ENCODE measurements at regions not wholly inside any gene's neighbourhood (a gene's known extent, or its start where the extent isn't known, plus 50 kb on each side); places are given as distances from the start of the nearest gene placed in this dataset.
"Not testable (repeated sequence)": the region's sequence is repeated elsewhere in the genome, so short reads cannot be mapped to it uniquely, and the experiment has no call there.

GRCh38 chr5:9841516-9842170 is 211.5 kb upstream of the TAS2R1 start:
- no peak for DNase-seq

- DNase-seq, result peak; percentile 13
These were observed 208.8 kb upstream of the TAS2R1 start for GRCh38 chr5:9838916-9839315.

DNA sequence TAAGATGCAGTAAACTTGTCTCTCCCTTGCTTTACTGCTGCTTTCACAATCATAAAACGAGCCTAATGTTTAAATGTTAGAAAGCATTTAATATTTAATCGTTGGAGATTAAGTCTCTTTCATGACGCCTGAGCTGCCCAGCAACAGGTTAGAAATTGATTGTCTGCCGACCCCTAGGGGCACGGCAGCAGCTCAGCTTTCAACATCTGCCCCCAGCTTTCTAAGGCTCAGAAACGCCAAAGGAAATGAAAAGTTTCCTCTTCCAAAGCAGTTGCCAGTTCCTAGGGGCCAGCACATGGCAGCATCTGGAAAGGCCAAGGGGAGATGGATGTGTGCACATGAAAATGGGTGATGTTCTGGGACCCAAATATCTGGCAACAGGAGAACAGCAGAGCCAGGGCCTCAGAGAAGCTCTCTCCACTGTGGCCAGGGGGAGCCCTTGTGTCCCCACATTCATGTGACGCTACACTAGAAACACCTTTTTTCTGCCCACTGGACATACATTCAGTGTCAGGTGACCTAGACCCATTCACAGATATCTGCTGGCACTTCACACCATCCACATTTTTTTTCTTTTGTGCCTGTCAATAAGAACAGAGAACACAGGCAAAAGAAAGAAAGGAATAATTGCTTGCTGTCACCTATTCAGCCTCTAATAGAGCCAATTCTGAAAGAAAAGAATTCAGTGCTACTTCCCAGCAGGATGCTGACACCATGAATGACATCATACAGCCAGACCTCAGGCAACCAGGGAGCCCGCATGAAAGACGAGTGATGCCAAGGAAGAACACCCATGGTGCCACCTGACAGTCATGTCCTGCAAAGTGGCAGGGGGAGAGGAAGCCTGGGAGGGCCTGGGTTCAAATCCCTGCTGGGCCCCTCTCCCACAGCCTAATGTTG is 205.0 kb upstream of the TAS2R1 start:
- DNase-seq, result peak; percentile 18

- DNase-seq, result no peak
These were observed 203.7 kb upstream of the TAS2R1 start for GRCh38 chr5:9833871-9834270.

GRCh38 chr5:9832921-9833320 is 202.8 kb upstream of the TAS2R1 start:
- no peak for DNase-seq

DNA sequence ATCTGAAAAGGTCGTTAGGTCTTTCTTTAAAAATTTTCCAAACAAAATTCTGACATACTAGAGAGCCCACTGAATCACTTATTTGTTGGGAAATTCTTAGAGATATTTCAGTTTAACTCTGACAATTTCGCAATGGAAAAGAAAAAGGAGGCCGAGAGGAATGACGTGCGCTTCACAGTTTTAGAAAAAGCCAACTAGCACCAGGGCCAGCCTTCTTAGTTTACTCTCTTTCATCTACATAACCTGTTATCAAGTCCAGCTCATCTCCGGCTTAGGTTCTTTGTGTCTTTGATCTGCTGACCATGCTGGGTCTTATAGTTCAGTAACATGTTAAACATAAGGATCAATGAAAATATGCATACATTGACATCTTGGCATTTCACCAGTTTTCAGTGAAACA is 201.7 kb upstream of the TAS2R1 start:
- no peak for DNase-seq

DNA sequence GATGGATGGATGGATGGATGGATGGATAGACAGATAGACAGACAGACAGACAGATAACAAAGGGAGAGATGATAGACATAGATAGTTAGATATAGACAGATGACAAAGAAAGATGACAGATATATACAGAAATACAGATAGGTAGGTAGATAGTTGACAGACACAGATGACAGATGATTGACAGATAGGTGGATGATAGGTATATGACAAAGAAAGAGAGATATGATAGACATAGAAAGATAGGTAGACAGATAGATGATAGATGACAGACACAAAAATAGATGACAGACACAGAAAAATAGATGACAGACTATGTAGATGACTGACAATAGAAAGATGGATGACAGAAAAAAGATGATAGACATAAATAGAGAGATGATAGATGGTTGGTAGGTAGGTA is 200.0 kb upstream of the TAS2R1 start:
- DNase-seq, result no peak

GRCh38 chr5:9829621-9830020 is 199.5 kb upstream of the TAS2R1 start:
- DNase-seq, result no peak

GRCh38 chr5:9820691-9821449 is 190.7 kb upstream of the TAS2R1 start:
- no peak for DNase-seq

DNA sequence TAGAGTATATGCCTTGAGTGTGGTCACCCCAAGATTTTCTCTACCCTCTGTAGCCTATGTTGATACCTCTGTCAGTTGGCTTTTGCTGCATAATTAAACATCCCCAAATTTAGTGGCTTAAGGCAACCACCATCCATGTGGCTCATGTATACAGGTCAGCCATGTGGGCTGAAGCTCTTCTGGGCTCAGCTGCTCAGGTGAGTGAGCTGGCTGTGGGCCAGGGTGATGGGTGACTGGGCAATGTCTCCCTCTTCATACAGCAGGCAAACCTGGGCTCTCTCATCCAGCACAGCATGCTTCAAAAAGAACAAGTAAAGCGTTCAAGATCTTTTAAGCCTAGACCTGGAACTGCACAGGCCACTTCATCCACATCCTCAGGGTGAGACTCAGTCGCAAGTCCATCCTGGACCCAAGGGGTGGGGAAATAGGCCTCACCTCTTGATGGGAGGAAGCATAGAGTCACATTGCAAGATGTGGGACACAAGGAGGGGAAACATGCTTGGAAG is 188.2 kb upstream of the TAS2R1 start:
- DNase-seq, result peak; percentile 15

DNA sequence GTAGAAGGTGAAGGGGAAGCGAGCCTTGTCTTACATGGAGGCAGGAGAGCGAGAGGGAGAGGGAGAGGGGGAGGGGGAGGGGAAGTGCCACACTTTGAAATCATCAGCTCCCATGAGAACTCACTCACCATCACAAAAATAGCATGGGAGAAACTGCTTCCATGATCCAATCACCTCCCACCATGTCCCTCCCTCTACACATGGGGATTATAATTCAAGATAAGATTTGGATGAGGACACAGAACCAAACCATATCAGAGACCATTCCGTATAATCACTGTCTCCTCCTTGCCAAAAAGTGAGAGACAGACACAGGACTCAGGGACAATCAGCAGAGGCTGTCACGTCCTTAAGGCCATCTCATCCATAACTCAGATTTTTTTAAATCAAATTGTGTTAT is 187.7 kb upstream of the TAS2R1 start:
- no peak for DNase-seq

DNA sequence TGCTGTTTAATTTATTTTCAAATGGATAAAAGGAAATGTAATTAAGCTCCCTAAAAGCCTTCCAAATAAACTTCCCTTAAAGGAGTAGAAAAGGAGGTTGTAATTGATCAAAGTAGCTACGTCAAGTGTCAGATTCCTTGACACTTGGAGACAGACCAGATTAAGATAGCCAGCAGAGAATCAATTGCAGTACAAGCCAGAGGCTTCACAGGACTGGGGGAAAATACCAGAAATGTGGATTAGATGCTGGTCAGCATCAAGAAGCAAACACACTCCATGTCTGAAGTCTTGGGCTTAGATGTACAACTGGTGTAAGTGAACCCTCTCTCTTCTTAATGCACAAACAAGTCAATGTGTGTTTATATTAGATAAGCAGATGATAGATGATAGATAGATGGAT is 184.9 kb upstream of the TAS2R1 start:
- no peak for DNase-seq

DNA sequence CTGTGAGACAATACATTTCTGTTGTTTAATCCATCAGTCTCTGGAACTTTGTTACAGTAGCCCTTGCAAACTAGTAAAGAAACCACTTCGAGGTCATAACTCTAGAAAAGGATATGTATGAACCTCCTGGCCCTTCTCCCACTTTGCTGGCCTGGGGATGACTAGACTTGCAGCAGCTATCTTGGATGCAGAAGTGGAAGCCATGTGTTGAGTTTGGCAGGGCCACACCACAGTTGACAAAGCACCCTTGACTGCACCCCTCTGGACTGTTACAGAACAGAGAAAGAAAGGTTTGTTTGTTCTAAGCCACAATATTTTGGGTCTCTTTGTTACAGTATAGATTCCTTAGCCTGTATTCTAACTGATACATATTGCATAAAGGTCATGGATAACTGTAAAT is 183.2 kb upstream of the TAS2R1 start:
- DNase-seq, result no peak

DNA sequence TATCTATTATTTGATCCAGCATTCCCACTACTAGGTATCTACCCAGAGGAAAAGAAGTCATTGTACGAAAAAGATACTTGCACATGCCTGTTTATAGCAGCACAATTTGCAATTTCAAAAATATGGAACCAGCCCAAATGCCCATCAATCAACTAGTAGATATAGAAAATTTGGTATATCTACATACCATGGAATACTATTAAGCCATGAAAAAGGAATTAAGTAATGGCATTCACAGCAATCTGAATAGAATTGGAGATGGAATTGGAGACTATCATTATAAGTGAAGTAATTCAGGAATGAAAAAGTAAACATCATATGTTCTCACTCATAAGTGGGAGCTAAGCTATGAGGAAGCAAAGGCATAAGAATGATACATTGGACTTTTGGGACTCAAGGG is 177.2 kb upstream of the TAS2R1 start:
- not testable (repeated sequence) for DNase-seq

- no peak for DNase-seq
These were observed 171.8 kb upstream of the TAS2R1 start for GRCh38 chr5:9801908-9802307.

DNA sequence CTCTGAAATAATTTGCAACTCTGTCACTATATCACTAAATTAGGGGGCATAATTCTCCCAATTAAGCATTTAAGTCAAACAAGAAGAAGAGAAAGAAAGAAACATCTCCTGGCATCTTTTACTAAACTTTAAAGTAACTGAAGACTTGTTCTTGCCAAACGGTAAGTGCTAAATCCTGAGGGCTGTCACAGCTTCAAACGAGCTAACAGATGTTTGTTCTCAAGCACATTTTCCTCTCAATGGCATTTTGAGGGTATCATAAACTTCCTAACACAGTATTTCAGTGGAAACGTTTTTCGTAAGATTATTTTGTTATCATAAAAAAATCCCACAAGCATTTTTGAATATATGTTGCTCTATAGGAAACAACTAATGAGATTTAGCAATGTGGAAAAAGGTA is 169.5 kb upstream of the TAS2R1 start:
- DNase-seq, result no peak

GRCh38 chr5:9790276-9790675 is 160.1 kb upstream of the TAS2R1 start:
- no peak for DNase-seq

- DNase-seq, result no peak
These were observed 159.6 kb upstream of the TAS2R1 start for GRCh38 chr5:9789777-9790176.

DNA sequence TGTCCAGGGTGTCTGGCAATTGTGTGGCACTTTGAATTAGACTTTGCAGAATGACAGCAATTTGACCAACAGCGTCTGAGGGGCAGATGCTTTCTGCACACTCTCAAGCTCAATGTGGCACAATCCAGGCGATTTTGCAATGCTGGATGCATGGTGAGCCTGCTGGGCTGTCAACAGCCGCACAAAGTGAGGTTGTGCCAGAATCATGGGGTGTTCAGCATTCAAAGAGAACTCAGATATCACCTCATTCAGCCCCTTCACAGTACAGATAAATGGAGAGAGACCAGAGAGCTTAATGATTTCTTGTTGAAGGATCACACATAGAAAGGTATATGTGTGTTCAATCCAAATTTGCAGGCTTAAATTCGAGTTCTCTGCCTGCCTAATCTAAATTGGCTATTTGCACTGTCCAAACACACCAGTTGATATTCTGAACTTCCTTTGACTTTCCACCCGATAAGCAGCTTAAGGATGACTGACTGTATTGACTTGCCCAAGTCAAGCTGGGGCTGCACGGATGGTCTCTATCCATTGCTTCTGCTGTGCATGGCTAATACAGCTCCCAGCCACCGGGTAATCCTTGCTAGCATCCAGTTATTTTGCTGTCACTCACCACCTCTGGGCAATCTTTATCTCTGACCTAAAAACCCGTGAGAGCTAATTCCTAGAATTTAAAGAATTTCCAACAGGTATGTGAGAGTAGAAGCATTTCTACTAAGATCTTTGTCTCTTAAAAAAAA is 157.9 kb upstream of the TAS2R1 start:
- peak; percentile 82 for DNase-seq

DNA sequence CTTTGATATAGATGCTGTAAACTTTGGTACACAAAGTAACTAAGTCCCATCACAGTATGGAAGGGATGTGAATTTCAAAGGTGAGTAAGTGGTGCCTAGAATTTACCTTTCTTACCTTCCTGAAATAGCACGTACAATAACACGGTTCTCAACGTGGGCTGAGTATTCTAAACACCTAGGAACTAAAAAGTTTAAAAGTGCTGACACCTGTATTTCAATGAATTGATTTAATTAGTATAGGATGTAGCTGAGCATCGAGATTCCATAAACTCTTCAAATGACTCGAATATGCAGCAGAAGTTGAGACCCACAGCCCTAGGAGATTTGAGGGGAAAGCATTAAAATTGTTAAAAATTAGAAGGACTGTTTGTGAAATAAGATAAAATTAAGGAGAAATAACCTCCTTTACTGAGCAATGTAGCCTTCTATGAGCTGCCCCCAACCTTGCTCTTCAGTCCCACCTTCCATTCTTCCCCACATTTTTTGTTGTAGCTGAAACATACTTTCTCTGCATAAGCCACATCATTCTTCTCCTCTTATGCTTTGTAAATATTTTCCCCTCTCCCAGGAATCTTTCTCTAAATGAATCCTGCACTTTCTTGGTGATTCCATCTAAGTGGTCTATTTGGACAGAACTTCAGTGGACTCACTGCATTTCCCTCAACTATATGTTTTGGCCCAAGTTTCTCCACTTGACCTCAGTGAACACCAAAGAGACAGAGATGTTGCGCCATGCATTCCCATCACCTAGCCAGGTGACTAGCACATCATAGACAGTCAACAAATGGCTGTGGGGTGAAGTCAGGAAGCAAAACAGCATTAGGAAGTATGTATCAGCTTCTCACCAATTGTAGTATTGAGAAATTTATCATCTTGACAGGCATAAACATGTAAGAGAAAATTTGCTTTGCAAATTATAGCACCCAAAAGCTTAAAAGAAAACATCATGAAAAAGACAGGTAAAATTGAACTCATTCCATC is 156.5 kb upstream of the TAS2R1 start:
- no peak for DNase-seq

DNA sequence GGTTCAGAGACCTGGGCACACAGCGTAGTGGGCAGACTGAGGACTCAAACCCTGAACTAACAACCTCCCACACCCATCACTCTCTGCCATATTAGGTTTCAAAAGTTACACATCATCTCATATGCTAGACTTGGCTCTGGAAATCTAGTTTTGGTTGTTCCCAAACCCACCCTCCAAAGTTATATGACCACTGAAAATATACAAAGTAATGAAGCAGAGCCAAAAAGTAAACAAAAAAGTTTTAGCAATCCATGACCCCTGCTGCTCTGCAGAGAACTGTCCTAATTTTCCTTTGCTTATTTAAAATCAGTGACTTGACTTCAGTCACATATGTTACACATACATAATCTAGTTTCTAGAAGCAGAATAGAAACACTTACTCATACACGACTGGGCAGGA is 155.6 kb upstream of the TAS2R1 start:
- no peak for DNase-seq

DNA sequence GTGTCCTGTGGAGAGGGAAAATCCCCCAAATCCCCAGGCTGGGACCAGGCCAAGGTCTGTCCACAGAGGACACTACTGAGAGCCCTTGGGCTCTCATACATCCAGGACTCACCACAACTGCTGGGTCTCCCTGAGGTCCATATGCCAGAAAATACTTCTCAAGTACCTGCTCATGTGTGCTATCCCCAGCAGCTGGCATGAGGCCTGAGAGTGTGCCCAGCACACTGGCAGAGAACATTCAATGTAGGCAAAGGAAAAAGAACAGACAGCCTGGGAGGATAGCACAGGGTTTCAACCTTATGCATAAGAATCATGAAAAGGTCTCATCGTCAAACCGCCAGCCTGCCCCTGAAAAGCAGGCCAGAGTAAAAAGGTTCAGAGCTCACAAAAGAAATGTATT is 154.1 kb upstream of the TAS2R1 start:
- DNase-seq, result peak; percentile 49
